Myocyte (in vitro differentiated cells): ENCODE measurements at regions not wholly inside any gene's neighbourhood (a gene's known extent, or its start where the extent isn't known, plus 50 kb on each side); places are given as distances from the start of the nearest gene placed in this dataset.
"Not testable (repeated sequence)": the region's sequence is repeated elsewhere in the genome, so short reads cannot be mapped to it uniquely, and the experiment has no call there.

ENCODE experiments used
- DNase-seq: peaks from one replicate; pipeline ENCODE4 v3.0.0-alpha.2; 2012; ENCODE audit warnings: low read depth

- DNase-seq, result no peak
Measured at GRCh38 chr9:82052081-82052480, 63.5 kb downstream of the SPATA31D1 start.

- DNase-seq, result no peak
Measured at GRCh38 chr9:82054264-82055015, 65.9 kb downstream of the SPATA31D1 start.

DNA sequence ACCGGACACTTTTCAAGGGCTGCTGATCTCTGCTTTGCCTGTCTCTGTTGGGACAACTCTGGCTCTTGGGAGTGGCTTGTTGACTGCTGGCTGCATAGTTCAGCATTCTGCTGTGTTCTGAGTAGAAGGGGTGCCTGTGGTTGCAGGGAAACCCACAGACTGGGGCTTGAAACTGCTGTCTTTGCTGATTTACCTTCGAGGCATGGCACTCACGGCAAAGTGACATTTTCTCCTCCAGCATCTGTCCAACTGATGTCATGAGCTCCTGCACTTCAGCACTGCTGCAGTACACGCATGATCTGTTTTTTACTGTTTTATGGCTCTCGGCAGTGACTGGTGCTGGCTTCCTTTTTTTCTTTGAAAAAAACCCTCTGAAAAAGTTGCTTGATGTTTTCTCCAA, 69.2 kb downstream of the SPATA31D1 start:
- DNase-seq, result no peak

DNA sequence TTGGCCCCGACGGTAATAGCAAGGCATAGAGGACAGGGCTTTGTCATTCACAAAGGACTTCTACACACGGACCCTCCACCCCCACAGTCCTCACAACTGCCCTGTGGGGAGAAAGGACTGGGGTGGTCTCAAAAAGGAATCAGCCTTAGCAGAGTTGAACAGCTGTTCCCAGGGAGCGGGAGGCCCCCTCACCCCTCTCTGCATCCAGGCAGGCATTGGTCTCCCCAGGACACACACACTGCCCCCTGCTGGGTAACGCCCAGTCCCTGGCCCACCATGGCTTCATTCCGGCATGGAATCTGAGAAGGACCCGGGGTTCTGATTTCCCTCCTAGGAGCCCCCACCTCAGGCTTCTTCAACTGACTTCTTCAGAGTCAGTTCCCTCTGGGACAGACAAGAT, 73.2 kb downstream of the SPATA31D1 start:
- not testable (repeated sequence) for DNase-seq

- no peak for DNase-seq
Measured at GRCh38 chr9:82062245-82062644, 73.7 kb downstream of the SPATA31D1 start.

DNA sequence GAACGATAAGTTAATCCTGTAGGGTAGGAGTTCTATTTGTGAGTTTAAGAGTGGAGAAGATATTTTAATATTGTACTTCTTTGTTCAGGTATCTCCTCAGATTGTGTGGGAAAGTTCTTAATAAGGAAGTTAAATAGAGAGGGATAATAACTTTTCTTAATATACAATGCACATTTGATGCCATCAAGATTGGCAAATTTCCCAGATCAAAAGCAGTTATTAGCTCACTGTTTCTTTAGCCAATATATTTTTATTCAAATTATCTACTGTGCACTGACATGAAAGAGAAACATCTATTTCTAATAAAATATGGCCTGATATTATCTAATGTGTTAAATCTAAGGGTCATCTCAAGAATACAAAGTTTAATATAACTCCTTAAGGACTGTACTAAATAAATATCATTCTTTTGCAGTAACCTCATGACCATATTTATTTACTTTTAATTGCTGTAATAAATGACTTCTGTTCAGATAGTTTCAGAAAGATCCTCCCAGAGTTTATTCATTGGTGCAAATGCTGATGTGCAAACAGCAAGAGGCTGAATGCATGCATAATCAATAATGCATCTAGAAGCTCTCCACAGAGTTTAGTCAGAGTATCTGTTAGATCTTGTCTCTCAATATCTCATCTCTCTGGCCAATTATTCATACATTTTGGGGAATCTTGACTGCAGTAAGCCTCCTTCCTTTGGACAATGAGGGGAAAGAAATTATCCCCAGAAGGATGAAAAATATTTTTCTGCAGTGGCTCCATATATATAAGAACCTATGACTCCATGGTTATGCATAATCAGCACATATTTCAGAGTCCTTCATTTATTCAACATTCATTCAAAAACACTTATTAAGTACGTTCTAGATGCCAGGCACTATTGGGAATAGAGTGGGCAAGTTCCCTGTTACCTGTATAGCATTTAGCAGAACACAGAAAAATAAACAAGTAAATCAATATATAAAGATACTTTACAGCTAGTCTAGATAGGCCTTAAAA, 85.3 kb downstream of the SPATA31D1 start:
- DNase-seq, result no peak

GRCh38 chr9:82080265-82080664, 91.7 kb downstream of the SPATA31D1 start:
- no peak for DNase-seq

- no peak for DNase-seq
Measured at GRCh38 chr9:82081496-82081895, 92.9 kb downstream of the SPATA31D1 start.

- DNase-seq, result no peak
Measured at GRCh38 chr9:82082563-82082962, 94.0 kb downstream of the SPATA31D1 start.

DNA sequence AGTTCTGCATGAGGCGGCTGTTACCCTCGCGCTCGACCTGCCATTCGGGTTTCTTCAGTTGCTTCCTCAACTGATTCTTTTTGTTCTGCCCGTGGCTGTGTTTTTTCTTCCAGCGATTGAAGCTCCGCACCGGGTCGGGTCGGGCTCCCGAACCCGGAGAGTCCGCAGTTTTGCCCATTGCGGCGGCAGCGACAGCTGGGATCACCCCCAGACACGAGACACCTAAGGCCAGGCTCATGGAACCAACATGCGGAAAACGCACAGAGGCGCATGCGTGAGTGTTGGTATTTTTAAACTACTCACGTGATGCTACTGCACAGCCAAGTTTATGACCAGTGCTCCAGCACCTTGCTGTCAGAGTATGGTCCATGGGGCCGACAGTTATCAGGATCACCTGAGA, 100.0 kb downstream of the SPATA31D1 start:
- DNase-seq, result no peak

DNA sequence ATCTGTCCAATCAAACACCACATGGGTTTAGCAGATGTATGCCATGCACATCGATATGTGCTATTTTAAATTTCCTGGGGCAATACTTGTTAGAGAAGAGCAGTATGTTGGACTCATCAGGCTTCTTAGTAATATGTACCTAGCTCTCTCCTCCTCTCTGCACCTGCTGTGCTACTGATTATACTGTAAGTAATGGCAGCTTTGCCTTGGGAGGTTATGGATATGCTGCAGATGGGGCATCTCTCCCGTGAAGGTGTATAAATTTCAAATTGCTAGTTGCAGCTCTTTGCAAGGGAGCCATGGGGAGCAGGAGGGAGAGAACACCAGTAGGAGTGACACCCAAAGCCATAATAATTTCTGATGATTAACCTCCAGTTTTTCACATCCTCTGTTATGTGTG, 101.5 kb downstream of the SPATA31D1 start:
- no peak for DNase-seq

DNA sequence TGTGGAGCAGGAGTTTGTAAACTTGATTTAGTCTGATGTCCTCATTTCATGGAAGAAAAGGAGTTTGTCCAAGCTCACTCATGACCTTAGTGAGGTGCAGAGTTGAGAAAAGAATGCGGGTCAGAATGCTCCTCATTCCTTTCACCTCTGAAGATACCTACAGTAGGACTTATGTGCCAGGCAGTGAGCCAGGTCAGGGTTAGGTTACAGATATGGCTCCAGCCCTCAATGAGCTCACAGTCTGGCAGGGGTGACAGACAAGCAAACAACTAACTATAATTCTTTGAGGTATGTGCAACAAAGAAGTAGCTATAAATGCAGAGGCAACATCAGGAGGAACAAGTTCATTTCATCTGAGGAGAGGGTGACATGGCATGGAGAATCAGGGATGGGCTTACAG, 102.5 kb downstream of the SPATA31D1 start:
- no peak for DNase-seq

DNA sequence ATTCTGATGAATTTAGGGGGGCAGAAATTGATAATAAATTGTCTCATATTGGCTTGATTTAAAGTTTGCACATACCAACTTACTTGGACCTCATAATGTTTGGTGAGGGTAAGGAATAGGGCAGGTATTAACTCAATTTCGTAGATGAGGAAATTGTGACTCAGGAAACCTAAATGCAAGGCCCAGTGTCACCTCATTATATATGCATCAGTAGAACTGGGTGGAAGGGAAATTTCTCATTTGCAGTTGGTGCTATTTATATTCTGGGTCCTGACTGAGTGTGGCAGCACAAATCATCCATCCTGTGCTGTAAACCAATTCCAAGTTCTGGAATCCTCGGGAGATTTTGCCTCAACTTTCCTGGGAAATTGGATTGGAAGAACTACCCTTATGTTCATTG, 103.0 kb downstream of the SPATA31D1 start:
- no peak for DNase-seq

- DNase-seq, result no peak
Measured at GRCh38 chr9:82101475-82101874, 112.9 kb downstream of the SPATA31D1 start.

DNA sequence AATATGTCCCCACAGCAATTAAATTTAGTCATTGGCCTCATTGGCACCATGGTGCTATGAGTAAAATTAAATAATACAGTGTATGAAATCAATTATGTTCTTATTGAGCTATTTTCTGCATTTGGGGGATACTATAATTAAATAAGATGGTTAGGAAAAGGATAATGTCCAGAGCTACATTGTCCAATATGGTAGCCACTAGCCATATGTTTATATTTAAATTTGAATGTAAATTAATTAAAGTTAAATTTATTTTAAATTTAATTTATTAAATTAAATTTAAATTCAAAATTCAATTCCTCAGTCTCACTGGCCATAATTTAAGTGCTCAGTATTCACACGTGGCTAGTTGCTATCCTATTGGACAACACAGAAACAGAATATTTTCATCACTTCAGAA, 115.7 kb downstream of the SPATA31D1 start:
- no peak for DNase-seq

- no peak for DNase-seq
Measured at GRCh38 chr9:82105729-82106128, 117.2 kb downstream of the SPATA31D1 start.

GRCh38 chr9:82106536-82106935, 118.0 kb downstream of the SPATA31D1 start:
- DNase-seq, result no peak

GRCh38 chr9:82108474-82108873, 119.9 kb downstream of the SPATA31D1 start:
- DNase-seq, result no peak

- no peak for DNase-seq
Measured at GRCh38 chr9:82108941-82109340, 120.4 kb downstream of the SPATA31D1 start.

DNA sequence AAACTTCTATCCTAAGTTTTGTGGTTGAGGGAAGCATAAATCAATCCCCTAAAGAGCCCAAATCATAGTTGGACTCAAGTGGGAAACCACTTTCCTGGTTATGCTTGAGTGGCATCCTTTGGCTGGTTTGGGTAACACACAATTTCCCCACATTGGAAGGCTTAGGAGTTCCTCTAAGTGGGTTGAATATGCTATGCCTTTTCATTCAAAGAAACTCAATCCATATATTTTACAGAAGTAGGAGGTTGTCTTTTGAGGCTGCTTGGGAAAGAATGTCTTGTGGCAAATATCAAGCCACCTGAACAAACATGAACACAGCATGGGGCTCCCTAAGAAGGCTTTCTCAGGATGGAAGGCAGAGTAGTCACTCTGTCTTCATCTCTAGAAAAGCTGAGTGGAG, 121.1 kb downstream of the SPATA31D1 start:
- peak; percentile 18 for DNase-seq

GRCh38 chr9:82110881-82111280, 122.3 kb downstream of the SPATA31D1 start:
- DNase-seq, result no peak

GRCh38 chr9:82115331-82115730, 126.8 kb downstream of the SPATA31D1 start:
- DNase-seq, result no peak
